ENCODE measurements at regions not wholly inside any gene's neighbourhood (a gene's known extent, or its start where the extent isn't known, plus 50 kb on each side); places are given as distances from the start of the nearest gene placed in this dataset.

DNA sequence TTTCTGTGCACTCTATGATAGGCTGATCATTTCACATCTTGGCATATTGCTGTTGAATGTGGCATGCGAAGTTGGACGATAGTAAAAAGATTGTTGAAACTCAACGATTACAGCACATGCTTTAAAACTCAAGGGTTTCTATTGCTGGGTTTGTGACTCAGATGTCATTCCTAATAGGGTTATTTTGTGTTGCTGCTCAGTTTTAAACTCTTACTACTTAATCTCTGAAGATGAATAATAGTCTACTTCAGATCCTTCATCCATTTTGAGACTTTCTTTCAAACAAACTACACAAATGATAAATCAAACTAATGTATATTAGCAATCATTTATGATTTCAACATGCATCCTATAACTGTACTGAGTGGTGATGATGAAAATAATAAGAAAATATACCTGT, 71.3 kb upstream of the MBNL1 start:
- TF ChIP-seq, protein P1, sequence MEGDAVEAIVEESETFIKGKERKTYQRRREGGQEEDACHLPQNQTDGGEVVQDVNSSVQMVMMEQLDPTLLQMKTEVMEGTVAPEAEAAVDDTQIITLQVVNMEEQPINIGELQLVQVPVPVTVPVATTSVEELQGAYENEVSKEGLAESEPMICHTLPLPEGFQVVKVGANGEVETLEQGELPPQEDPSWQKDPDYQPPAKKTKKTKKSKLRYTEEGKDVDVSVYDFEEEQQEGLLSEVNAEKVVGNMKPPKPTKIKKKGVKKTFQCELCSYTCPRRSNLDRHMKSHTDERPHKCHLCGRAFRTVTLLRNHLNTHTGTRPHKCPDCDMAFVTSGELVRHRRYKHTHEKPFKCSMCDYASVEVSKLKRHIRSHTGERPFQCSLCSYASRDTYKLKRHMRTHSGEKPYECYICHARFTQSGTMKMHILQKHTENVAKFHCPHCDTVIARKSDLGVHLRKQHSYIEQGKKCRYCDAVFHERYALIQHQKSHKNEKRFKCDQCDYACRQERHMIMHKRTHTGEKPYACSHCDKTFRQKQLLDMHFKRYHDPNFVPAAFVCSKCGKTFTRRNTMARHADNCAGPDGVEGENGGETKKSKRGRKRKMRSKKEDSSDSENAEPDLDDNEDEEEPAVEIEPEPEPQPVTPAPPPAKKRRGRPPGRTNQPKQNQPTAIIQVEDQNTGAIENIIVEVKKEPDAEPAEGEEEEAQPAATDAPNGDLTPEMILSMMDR (IDR thresholded peaks at IDR 0.05; ENCODE audit: insufficient read depth, low read depth, low read length) = no peak
- no peak for DNase-seq (ENCODE audit: low read depth)
- ChIA-PET POLR2A (no interaction called here), CTCF (interaction anchor here (0.7 kb wide), 1 partner anchor 25 kb away, joined by 3 read pairs; no protein-coding TSS in a partner anchor)
- Histone ChIP-seq H3K4me3 (ENCODE audit: low read depth, low read length) (no peak overlapping the region), H3K36me3 (ENCODE audit: control insufficient read depth, insufficient read depth, low read length) (no peaks in the 10 kb centered on the region), H3K27me3 (ENCODE audit: control insufficient read depth, insufficient read depth, low read length) (no peaks in the 10 kb centered on the region)

GRCh38 chr3:152197937-152198336, 70.8 kb upstream of the MBNL1 start:
- H3K4me3 ChIP-seq (ENCODE audit: low read depth, low read length) = no peak overlapping the region
- CTCF ChIA-PET = interaction anchor here (0.7 kb wide), 2 partner anchors 10 to 24 kb away, joined by 3 read pairs; no protein-coding TSS in a partner anchor
- DNase-seq (ENCODE audit: low read depth) = no peak
- POLR2A ChIA-PET = no interaction called here
- H3K27me3 ChIP-seq (ENCODE audit: control insufficient read depth, insufficient read depth, low read length) = no peaks in the 10 kb centered on the region
- H3K36me3 ChIP-seq (ENCODE audit: control insufficient read depth, insufficient read depth, low read length) = no peaks in the 10 kb centered on the region
- TF ChIP-seq, protein P1 (IDR thresholded peaks at IDR 0.05; ENCODE audit: insufficient read depth, low read depth, low read length) = no peak

GRCh38 chr3:152198665-152199064, 70.1 kb upstream of the MBNL1 start:
- Histone ChIP-seq H3K27me3 (ENCODE audit: control insufficient read depth, insufficient read depth, low read length) (no peaks in the 10 kb centered on the region), H3K36me3 (ENCODE audit: control insufficient read depth, insufficient read depth, low read length) (no peaks in the 10 kb centered on the region), H3K4me3 (ENCODE audit: low read depth, low read length) (no peak overlapping the region)
- POLR2A ChIA-PET = no interaction called here
- DNase-seq (ENCODE audit: low read depth) = no peak
- TF ChIP-seq, protein P1 (IDR thresholded peaks at IDR 0.05; ENCODE audit: insufficient read depth, low read depth, low read length) = no peak
- CTCF ChIA-PET = interaction anchor here (0.7 kb wide), 1 partner anchor 10 kb away, joined by 3 read pairs; no protein-coding TSS in a partner anchor

DNA sequence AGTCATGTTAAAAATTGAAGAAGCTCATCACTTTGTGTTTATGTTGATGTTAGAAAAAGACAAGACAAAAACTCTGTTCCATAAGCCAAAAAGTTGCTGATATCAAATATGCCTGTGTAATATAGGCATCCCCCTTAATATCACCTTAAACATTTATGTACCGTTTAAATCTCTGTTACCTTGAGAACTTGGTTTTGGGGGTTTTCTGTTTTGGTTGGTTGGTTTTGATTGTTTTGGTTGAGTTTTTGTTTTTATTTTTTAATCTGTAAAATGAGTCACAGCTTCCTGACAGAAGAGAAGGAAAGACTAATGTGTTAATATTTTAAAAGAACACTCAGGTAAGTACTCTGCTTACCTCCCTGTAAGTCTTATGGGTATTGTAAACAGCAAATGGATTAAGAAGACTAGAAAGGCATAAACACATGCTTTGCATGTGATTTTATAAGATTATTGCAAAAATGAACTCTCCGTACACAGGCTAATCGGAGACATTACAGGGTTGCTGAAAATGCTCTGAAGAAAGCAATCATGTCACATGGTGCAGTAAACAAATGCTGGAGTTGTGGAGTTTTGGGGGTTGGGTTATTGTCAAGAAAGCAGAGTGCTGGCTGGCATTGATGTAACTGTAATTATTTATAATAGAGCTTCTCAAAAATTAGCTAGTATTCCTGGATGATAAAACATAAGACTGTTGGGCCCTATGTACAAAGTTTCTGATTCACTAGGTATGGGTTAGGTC, 69.5 kb upstream of the MBNL1 start:
- H3K36me3 ChIP-seq (ENCODE audit: control insufficient read depth, insufficient read depth, low read length) = no peaks in the 10 kb centered on the region
- H3K27me3 ChIP-seq (ENCODE audit: control insufficient read depth, insufficient read depth, low read length) = no peaks in the 10 kb centered on the region
- H3K4me3 ChIP-seq (ENCODE audit: low read depth, low read length) = no peak overlapping the region
- no peak for DNase-seq (ENCODE audit: low read depth)
- TF ChIP-seq, protein P1 (IDR thresholded peaks at IDR 0.05; ENCODE audit: insufficient read depth, low read depth, low read length) = no peak
- POLR2A ChIA-PET = no interaction called here
- CTCF ChIA-PET = no interaction called here

DNA sequence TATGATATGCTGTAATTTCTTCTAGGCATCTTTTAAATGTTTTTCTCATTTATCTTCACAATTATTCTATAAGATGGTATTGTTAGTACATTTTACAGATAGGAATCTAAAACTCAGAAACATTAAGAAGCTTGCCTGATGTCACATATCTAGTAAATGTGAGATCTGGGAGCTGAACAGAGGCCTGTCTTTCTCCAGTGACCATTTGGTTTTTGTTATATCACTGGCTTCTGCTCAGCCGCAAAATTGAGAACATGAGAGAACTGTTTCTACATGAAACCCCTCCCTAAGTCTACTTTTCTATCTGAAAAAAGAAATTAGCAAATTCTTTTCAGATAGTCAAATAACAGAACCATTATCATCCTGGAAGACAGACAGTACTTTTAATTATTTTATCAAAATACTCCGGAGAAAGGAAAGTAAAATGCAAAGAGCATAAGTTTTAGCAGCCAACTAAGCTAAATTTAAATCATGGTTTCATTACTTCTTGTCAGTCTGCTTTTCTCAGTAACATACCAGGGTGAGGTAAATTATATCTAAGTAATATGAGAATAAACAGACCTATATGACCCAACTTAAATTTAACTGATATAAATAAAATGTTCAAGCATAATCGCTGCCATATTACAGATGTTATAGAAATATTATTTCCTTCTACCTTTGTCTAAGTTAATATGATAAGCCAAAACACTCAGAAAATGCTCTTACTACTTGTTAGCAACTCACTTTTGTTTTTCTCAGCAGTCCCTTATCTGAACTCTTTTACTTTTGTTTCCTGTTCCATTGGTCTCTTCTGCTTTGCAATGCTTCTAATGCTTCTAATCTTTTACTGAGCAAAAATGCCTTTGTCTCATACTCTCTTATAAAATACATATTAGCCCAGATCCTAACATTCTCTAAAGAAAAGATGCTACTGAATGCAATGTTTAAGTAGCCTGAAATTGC, 68.0 kb upstream of the MBNL1 start:
- Histone ChIP-seq H3K27me3 (ENCODE audit: control insufficient read depth, insufficient read depth, low read length) (no peaks in the 10 kb centered on the region), H3K36me3 (ENCODE audit: control insufficient read depth, insufficient read depth, low read length) (no peaks in the 10 kb centered on the region), H3K4me3 (ENCODE audit: low read depth, low read length) (no peak overlapping the region)
- TF ChIP-seq, protein P1 (IDR thresholded peaks at IDR 0.05; ENCODE audit: insufficient read depth, low read depth, low read length) = no peak
- POLR2A ChIA-PET = interaction anchor here (0.6 kb wide), 1 partner anchor 41 kb away, joined by 3 read pairs; no protein-coding TSS in a partner anchor
- no peak for DNase-seq (ENCODE audit: low read depth)
- CTCF ChIA-PET = interaction anchor here (1.2 kb wide), 1 partner anchor 82 kb away, joined by 3 read pairs; no protein-coding TSS in a partner anchor

All from BJ (cell line).